Keratinocyte (primary cell): ENCODE measurements at regions not wholly inside any gene's neighbourhood (a gene's known extent, or its start where the extent isn't known, plus 50 kb on each side); places are given as distances from the start of the nearest gene placed in this dataset.

Source experiments
- DNase-seq: peaks from one replicate; pipeline ENCODE4 v3.0.0-alpha.2; 2011; ENCODE audit warnings: low read depth, missing footprints, low spot score
- FAIRE-seq: peaks from 2 replicates; lab custom pipeline; 2011; peaks lifted over from hg19 to GRCh38; lab: Jason Lieb, UNC
- H2AFZ ChIP-seq: 2 replicates; pipeline ENCODE4 v1.6.0; 2012; ENCODE audit warnings: low read length, control low read depth, inconsistent platforms; ENCODE audit not compliant: control insufficient read depth
- H3K27ac ChIP-seq: 2 replicates; pipeline ENCODE4 v1.5.1; 2011; ENCODE audit warnings: low read length; ENCODE audit not compliant: control insufficient read depth, insufficient read depth
- H3K27me3 ChIP-seq: 3 replicates; pipeline ENCODE4 v1.6.0; 2011; ENCODE audit warnings: low read length; ENCODE audit not compliant: control insufficient read depth, insufficient read depth; ENCODE audit errors: extremely low read depth
- H3K36me3 ChIP-seq, 2 experiments: 2 replicates in 1 of 2; 3 replicates in 1 of 2; pipeline ENCODE4 v1.5.1; 2011; ENCODE audit warnings: low read length in 2 of 2, mild to moderate bottlenecking in 1 of 2; ENCODE audit not compliant: control insufficient read depth in 2 of 2, insufficient read depth in 2 of 2; ENCODE audit errors: extremely low read depth in 1 of 2
- H3K4me1 ChIP-seq: 3 replicates; pipeline ENCODE4 v1.5.1; 2011; ENCODE audit warnings: low read length; ENCODE audit not compliant: control insufficient read depth, insufficient read depth; ENCODE audit errors: extremely low read depth
- H3K4me2 ChIP-seq: 3 replicates; pipeline ENCODE4 v1.6.0; 2011; ENCODE audit warnings: low read depth, low read length; ENCODE audit not compliant: control insufficient read depth, insufficient read depth; ENCODE audit errors: extremely low read depth
- H3K4me3 ChIP-seq, 3 experiments: fragments of 200-600 bp in 1 of 3; sonication (generic) in 1 of 3; 2 replicates in 2 of 3; 3 replicates in 1 of 3; pipeline ENCODE4 v1.5.1; 2011 to 2016; ENCODE audit warnings: low read length in 3 of 3, mild to moderate bottlenecking in 3 of 3, control low read depth in 2 of 3, inconsistent platforms in 1 of 3, low read depth in 1 of 3, mixed read lengths in 1 of 3, mixed run types in 1 of 3, moderate library complexity in 1 of 3; ENCODE audit not compliant: control insufficient read depth in 2 of 3, insufficient read depth in 2 of 3; ENCODE audit errors: extremely low read depth in 1 of 3
- H3K79me2 ChIP-seq: 2 replicates; pipeline ENCODE4 v1.6.0; 2012; ENCODE audit warnings: low read length; ENCODE audit not compliant: control insufficient read depth, insufficient read depth
- H3K9ac ChIP-seq: 3 replicates; pipeline ENCODE4 v1.6.0; 2011; ENCODE audit warnings: low read length; ENCODE audit not compliant: control insufficient read depth, insufficient read depth; ENCODE audit errors: extremely low read depth
- H3K9me1 ChIP-seq: 3 replicates; pipeline ENCODE4 v1.6.0; 2011; ENCODE audit warnings: low read length; ENCODE audit not compliant: control insufficient read depth, insufficient read depth; ENCODE audit errors: extremely low read depth
- H3K9me3 ChIP-seq: 2 replicates; pipeline ENCODE4 v1.5.1; 2012; ENCODE audit warnings: low read depth, low read length; ENCODE audit not compliant: control insufficient read depth
- H4K20me1 ChIP-seq: 3 replicates; pipeline ENCODE4 v1.6.0; 2011; ENCODE audit warnings: low read length; ENCODE audit not compliant: control insufficient read depth, insufficient read depth; ENCODE audit errors: extremely low read depth
- EZH2 ChIP-seq: IDR thresholded peaks from one replicate; pipeline ENCODE4 v1.6.1; 2012; ENCODE audit warnings: inconsistent platforms, mild to moderate bottlenecking, low read length, moderate library complexity
- dilution Hi-C: fragments of 300-500 bp; cut with MboI; formaldehyde crosslinking; loops from one replicate; pipeline ENCODE4 v1.7.0; 2020; ENCODE audit warnings: low sequenced_read_pairs; ENCODE audit not compliant: extremely low pct_ligation_motif_present
- TF ChIP-seq, protein P1 (sequence below), 3 experiments: IDR thresholded peaks in 1 of 3; conservative IDR thresholded peaks in 1 of 3; optimal IDR thresholded peaks in 1 of 3; 2 replicates in 2 of 3; 3 replicates in 1 of 3; pipeline versions ENCODE3 to v1.5.1; 2011; ENCODE audit warnings: low read length in 3 of 3, mild to moderate bottlenecking in 3 of 3, moderate library complexity in 2 of 3, control low read depth in 1 of 3, inconsistent platforms in 1 of 3; ENCODE audit not compliant: insufficient read depth in 2 of 3; ENCODE audit errors: extremely low read depth in 1 of 3

DNA sequence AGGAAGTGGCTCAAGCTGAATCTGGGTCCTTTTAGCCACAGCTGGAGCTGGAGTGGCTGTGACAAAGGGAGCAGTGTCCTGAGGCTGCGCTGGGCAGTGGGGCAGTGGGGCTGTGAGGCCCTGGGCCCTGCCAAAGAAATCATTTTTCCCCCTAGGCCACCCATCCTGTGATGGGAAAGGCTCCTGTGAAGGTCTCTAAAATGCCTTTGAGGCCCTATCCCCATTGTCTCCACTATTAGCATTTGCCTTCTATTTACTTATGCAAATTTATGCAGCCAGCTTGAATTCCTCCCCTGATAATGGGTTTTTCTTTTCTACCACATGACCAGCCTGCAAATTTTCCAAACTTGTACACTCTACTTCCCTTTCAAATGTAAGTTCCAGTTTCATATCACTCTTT, 539.2 kb downstream of the MEI4 start:
- dilution Hi-C loops = no loop called here
- TF ChIP-seq, protein P1, sequence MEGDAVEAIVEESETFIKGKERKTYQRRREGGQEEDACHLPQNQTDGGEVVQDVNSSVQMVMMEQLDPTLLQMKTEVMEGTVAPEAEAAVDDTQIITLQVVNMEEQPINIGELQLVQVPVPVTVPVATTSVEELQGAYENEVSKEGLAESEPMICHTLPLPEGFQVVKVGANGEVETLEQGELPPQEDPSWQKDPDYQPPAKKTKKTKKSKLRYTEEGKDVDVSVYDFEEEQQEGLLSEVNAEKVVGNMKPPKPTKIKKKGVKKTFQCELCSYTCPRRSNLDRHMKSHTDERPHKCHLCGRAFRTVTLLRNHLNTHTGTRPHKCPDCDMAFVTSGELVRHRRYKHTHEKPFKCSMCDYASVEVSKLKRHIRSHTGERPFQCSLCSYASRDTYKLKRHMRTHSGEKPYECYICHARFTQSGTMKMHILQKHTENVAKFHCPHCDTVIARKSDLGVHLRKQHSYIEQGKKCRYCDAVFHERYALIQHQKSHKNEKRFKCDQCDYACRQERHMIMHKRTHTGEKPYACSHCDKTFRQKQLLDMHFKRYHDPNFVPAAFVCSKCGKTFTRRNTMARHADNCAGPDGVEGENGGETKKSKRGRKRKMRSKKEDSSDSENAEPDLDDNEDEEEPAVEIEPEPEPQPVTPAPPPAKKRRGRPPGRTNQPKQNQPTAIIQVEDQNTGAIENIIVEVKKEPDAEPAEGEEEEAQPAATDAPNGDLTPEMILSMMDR (optimal IDR thresholded peaks at IDR 0.05 in 1 of 3, IDR thresholded peaks at IDR 0.05 in 1 of 3, conservative IDR thresholded peaks at IDR 0.05 in 1 of 3; ENCODE audit: extremely low read depth in 1 of 3, insufficient read depth in 2 of 3, low read length in 3 of 3) = no peak
- no peak for TF ChIP-seq EZH2

DNA sequence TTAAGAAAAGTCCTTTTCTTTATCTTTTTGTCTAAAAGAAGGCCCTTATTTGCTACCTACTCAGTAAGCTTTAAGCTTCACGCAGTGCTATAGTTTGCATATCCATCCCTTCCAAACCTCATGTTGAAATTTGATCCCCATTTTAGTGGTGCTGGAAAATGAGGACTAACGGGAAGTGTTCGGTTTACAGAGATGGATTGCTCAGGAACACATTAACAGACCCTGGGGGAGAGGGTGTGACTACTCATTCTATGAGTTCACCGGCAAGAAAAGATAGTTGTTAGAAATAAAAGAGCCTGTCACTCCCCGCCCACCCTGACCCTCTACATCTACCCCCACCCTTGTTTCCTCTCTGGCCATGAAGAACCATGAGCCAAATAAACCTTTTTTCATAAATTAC, 546.2 kb downstream of the MEI4 start:
- H3K79me2 ChIP-seq = no peaks in the 10 kb centered on the region
- dilution Hi-C loops = no loop called here
- DNase-seq = no peak

More for the DNA sequence above, 539.2 kb downstream of the MEI4 start:
- no peak overlapping the region for H3K4me2 ChIP-seq
- H3K9me3 ChIP-seq = no peaks in the 10 kb centered on the region
- no peaks in the 10 kb centered on the region for H3K9me1 ChIP-seq
- no peaks in the 10 kb centered on the region for H3K79me2 ChIP-seq
- no peak overlapping the region for H3K4me3 ChIP-seq
- H3K27me3 ChIP-seq = no peaks in the 10 kb centered on the region
- H2AFZ ChIP-seq = no peak overlapping the region
- no peak overlapping the region for H3K9ac ChIP-seq
- no peaks in the 10 kb centered on the region for H3K4me1 ChIP-seq
- FAIRE-seq (no peak), DNase-seq (no peak)
- no peaks in the 10 kb centered on the region for H3K36me3 ChIP-seq
- no peak overlapping the region for H3K27ac ChIP-seq
- H4K20me1 ChIP-seq = no peaks in the 10 kb centered on the region

More for the DNA sequence above, 546.2 kb downstream of the MEI4 start:
- Histone ChIP-seq H3K9me3 (no peaks in the 10 kb centered on the region), H4K20me1 (no peaks in the 10 kb centered on the region), H3K9ac (no peak overlapping the region), H3K27me3 (no peaks in the 10 kb centered on the region), H3K4me1 (no peaks in the 10 kb centered on the region), H3K27ac (no peak overlapping the region), H3K36me3 (no peaks in the 10 kb centered on the region), H2AFZ (no peak overlapping the region), H3K4me3 (no peak overlapping the region), H3K9me1 (no peaks in the 10 kb centered on the region), H3K4me2 (no peak overlapping the region)
- no peak for FAIRE-seq
- no peak for TF ChIP-seq EZH2
- TF ChIP-seq, protein P1 (optimal IDR thresholded peaks at IDR 0.05 in 1 of 3, IDR thresholded peaks at IDR 0.05 in 1 of 3, conservative IDR thresholded peaks at IDR 0.05 in 1 of 3; ENCODE audit: extremely low read depth in 1 of 3, insufficient read depth in 2 of 3, low read length in 3 of 3) = no peak
